ENCODE measurements at regions not wholly inside any gene's neighbourhood (a gene's known extent, or its start where the extent isn't known, plus 50 kb on each side); places are given as distances from the start of the nearest gene placed in this dataset.

DNA sequence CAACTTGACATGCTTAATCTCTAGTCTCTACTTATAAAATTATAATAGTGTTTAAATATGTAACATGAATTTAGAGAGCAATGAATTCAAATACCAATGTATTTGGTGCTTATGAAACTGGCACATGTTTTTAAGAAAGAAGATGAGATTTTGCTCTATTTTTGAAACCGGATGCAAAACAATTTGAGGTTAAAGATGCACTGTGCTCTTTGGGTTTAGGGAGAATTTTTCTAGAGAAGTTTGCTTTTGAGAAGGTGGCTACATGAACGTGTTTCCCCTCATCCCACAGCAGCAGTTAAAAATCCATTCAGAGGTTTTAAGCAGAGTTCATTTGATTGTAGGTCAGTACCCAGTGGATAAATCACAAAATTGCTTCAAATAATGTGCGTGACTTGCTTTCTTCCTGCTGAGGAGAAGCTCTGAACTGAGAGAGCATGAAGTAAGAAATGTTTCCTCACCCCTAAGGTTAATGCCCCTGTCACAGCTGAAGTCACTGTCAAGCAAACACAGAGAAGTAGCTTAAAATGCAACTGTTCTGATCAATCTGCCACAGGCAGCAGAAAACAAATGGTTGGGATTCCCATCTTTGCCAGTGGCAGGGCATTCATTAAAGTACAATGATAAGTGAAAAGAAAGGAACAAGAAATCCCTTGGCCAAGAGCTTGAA lies 241.9 kb upstream of the SYT1 start:
- no peak for TF ChIP-seq CTCF (IDR thresholded peaks at IDR 0.05)
- TF ChIP-seq POLR2A (IDR thresholded peaks at IDR 0.05), result no peak
